HFF-Myc (cell line): ENCODE measurements at regions not wholly inside any gene's neighbourhood (a gene's known extent, or its start where the extent isn't known, plus 50 kb on each side); places are given as distances from the start of the nearest gene placed in this dataset.

Source experiments
- DNase-seq: peaks from one replicate; pipeline ENCODE4 v3.0.0-alpha.2; 2011; ENCODE audit warnings: low read depth; ENCODE audit errors: extremely low read depth
- H3K4me3 ChIP-seq: replicated peaks from 2 replicates; pipeline ENCODE4 v1.5.1; 2011; ENCODE audit warnings: low read depth, mild to moderate bottlenecking, control low read depth, low read length
- CTCF ChIP-seq: IDR thresholded peaks from 2 replicates; pipeline ENCODE4 v1.5.1; 2012; ENCODE audit warnings: mild to moderate bottlenecking, low read depth, low read length, control low read depth; ENCODE audit errors: missing control alignments

GRCh38 chr10:131817866-131818509 lies 82.8 kb upstream of the PPP2R2D start:
- no peak for DNase-seq
- no peak for TF ChIP-seq CTCF
- no peak overlapping the region for H3K4me3 ChIP-seq

GRCh38 chr10:131818510-131819234 lies 82.1 kb upstream of the PPP2R2D start:
- DNase-seq = no peak
- no peak overlapping the region for H3K4me3 ChIP-seq
- no peak for TF ChIP-seq CTCF

- no peak overlapping the region for H3K4me3 ChIP-seq
- no peak for TF ChIP-seq CTCF
- DNase-seq = no peak
These were observed 81.4 kb upstream of the PPP2R2D start for GRCh38 chr10:131819241-131820072.

GRCh38 chr10:131820626-131821025 lies 80.2 kb upstream of the PPP2R2D start:
- no peak overlapping the region for H3K4me3 ChIP-seq
- TF ChIP-seq CTCF = no peak
- DNase-seq = no peak

- no peak overlapping the region for H3K4me3 ChIP-seq
- no peak for DNase-seq
- no peak for TF ChIP-seq CTCF
These were observed 79.3 kb upstream of the PPP2R2D start for GRCh38 chr10:131821378-131822012.

- DNase-seq = no peak
- H3K4me3 ChIP-seq = no peak overlapping the region
- TF ChIP-seq CTCF = no peak
These were observed 78.7 kb upstream of the PPP2R2D start for GRCh38 chr10:131822013-131822691.
